Endothelial cell of umbilical vein (primary cell): ENCODE measurements at regions not wholly inside any gene's neighbourhood (a gene's known extent, or its start where the extent isn't known, plus 50 kb on each side); places are given as distances from the start of the nearest gene placed in this dataset.

Experiments used
- BruUV-seq: library from RNA; stranded (reverse); fragments of 400-500 nt; replicated peaks from 2 replicates; lab custom pipeline; 2021; lab: Mats Ljungman, UMichigan
- CTCF ChIA-PET: fragments of 300-600, 350-600 bp; sonication (Branson Sonifier 250); formaldehyde crosslinking; loops from one replicate; lab custom pipeline; 2021; ENCODE audit warnings: antibody characterized with exemption, inconsistent platforms; lab: Charles Lee
- POLR2A ChIA-PET: fragments of 300-600, 350-600 bp; sonication (Branson Sonifier 250); formaldehyde crosslinking; loops from one replicate; lab custom pipeline; 2021; ENCODE audit warnings: antibody characterized with exemption, inconsistent platforms; lab: Charles Lee
- DNase-seq: peaks from one replicate; pipeline ENCODE4 v3.0.0-alpha.2; 2011; ENCODE audit warnings: low read depth, low spot score
- FAIRE-seq: peaks from 2 replicates; lab custom pipeline; 2011; peaks lifted over from hg19 to GRCh38; lab: Jason Lieb, UNC
- H2AFZ ChIP-seq: 2 replicates; pipeline ENCODE4 v1.6.0; 2012; ENCODE audit warnings: low read depth, low read length, control low read depth, inconsistent platforms
- H3K27ac ChIP-seq: 2 replicates; pipeline ENCODE4 v1.5.1; 2011; ENCODE audit warnings: low read depth, mild to moderate bottlenecking, control low read depth, low read length, moderate library complexity; ENCODE audit not compliant: insufficient read depth
- H3K27me3 ChIP-seq, 2 experiments: 2 replicates each; pipeline versions ENCODE4 v1.6.0 to v1.6.1; 2011; ENCODE audit warnings: low read length in 2 of 2, mixed read lengths in 1 of 2; ENCODE audit not compliant: control insufficient read depth in 2 of 2, insufficient read depth in 2 of 2
- H3K36me3 ChIP-seq, 2 experiments: 2 replicates in 1 of 2; 3 replicates in 1 of 2; pipeline ENCODE4 v1.5.1; 2011; ENCODE audit warnings: low read length in 2 of 2, mild to moderate bottlenecking in 1 of 2, moderate library complexity in 1 of 2; ENCODE audit not compliant: control insufficient read depth in 2 of 2, insufficient read depth in 2 of 2; ENCODE audit errors: extremely low read depth in 1 of 2
- H3K4me1 ChIP-seq: 3 replicates; pipeline ENCODE4 v1.5.1; 2011; ENCODE audit warnings: mild to moderate bottlenecking, low read length; ENCODE audit not compliant: control insufficient read depth, insufficient read depth; ENCODE audit errors: extremely low read depth
- H3K4me2 ChIP-seq: 2 replicates; pipeline ENCODE4 v1.6.1; 2011; ENCODE audit warnings: low read length, control low read depth, mixed read lengths; ENCODE audit not compliant: insufficient read depth
- H3K4me3 ChIP-seq, 3 experiments: fragments of 200-600 bp in 1 of 3; sonication (generic), shearing (Covaris generic) in 1 of 3; replicated peaks in 1 of 3; 2 replicates each; pipeline ENCODE4 v1.5.1; 2011 to 2016; ENCODE audit warnings: control low read depth in 3 of 3, low read length in 3 of 3, mild to moderate bottlenecking in 2 of 3, inconsistent platforms in 1 of 3, low read depth in 1 of 3, moderate library complexity in 1 of 3; ENCODE audit not compliant: insufficient read depth in 1 of 3
- H3K79me2 ChIP-seq: 2 replicates; pipeline ENCODE4 v1.6.0; 2012; ENCODE audit warnings: low read length, inconsistent platforms; ENCODE audit not compliant: control insufficient read depth, insufficient read depth
- H3K9ac ChIP-seq: replicated peaks from 2 replicates; pipeline ENCODE3; 2011; ENCODE audit warnings: low read length, control low read depth; ENCODE audit not compliant: insufficient read depth; ENCODE audit errors: extremely low read depth
- H3K9me1 ChIP-seq: replicated peaks from 3 replicates; pipeline ENCODE4 v1.6.0; 2011; ENCODE audit warnings: mild to moderate bottlenecking, low read length; ENCODE audit not compliant: control insufficient read depth, insufficient read depth; ENCODE audit errors: extremely low read depth
- H3K9me3 ChIP-seq: replicated peaks from 2 replicates; pipeline ENCODE4 v1.5.1; 2012; ENCODE audit warnings: low read length, inconsistent platforms; ENCODE audit not compliant: control insufficient read depth, insufficient read depth
- H4K20me1 ChIP-seq: replicated peaks from 2 replicates; pipeline ENCODE3; 2011; ENCODE audit warnings: mild to moderate bottlenecking, low read length; ENCODE audit not compliant: control insufficient read depth, insufficient read depth; ENCODE audit errors: extremely low read depth
- EZH2 ChIP-seq: IDR thresholded peaks from 2 replicates; pipeline ENCODE4 v1.6.1; 2012; ENCODE audit warnings: borderline replicate concordance, low read depth, mild to moderate bottlenecking, moderate library complexity, low read length, inconsistent platforms; ENCODE audit not compliant: severe bottlenecking
- FOS ChIP-seq: IDR thresholded peaks from 2 replicates; pipeline ENCODE4 v1.6.1; 2011; ENCODE audit warnings: mild to moderate bottlenecking, low read length, moderate library complexity, borderline replicate concordance; ENCODE audit not compliant: insufficient read depth
- GATA2 ChIP-seq: IDR thresholded peaks from 2 replicates; pipeline ENCODE4 v1.7.0; 2011; ENCODE audit warnings: low read depth, mild to moderate bottlenecking, moderate library complexity, mixed read lengths, low read length; ENCODE audit not compliant: insufficient read length, insufficient read depth
- JUN ChIP-seq: IDR thresholded peaks from 2 replicates; pipeline ENCODE4 v1.6.1; 2011; ENCODE audit warnings: borderline replicate concordance, low read depth; ENCODE audit not compliant: insufficient read length, insufficient read depth
- MYC ChIP-seq: IDR thresholded peaks from one replicate; pipeline ENCODE4 v1.6.1; 2011; ENCODE audit warnings: mild to moderate bottlenecking, low read depth, low read length
- POLR2A ChIP-seq: IDR thresholded peaks from 2 replicates; pipeline ENCODE4 v1.6.1; 2012; ENCODE audit warnings: low read depth, mild to moderate bottlenecking, control low read depth, low read length
- POLR2AphosphoS5 ChIP-seq: IDR thresholded peaks from 2 replicates; pipeline ENCODE4 v1.6.1; 2012; ENCODE audit warnings: low read depth, mild to moderate bottlenecking, control low read depth, low read length, moderate library complexity; ENCODE audit not compliant: insufficient read depth
- dilution Hi-C: fragments of 300-500 bp; cut with MboI; formaldehyde crosslinking; loops from one replicate; pipeline ENCODE4 v1.15.0; 2019; ENCODE audit warnings: low sequenced_read_pairs; ENCODE audit not compliant: extremely low pct_ligation_motif_present
- intact Hi-C: fragments of 100-400 bp; cut with micrococcal nuclease; formaldehyde crosslinking; loops from one replicate; pipeline ENCODE4 v1.10.0; 2022
- TF ChIP-seq, protein P1 (sequence below), 2 donors: IDR thresholded peaks; 1 replicate in 1 of 2; 2 replicates in 1 of 2; pipeline ENCODE4 v1.5.1; 2011; ENCODE audit warnings: low read length in 2 of 2, mild to moderate bottlenecking in 2 of 2, moderate library complexity in 2 of 2, control low read depth in 1 of 2, inconsistent platforms in 1 of 2, low read depth in 1 of 2; ENCODE audit not compliant: insufficient read depth in 1 of 2; ENCODE audit errors: extremely low read depth in 1 of 2

DNA sequence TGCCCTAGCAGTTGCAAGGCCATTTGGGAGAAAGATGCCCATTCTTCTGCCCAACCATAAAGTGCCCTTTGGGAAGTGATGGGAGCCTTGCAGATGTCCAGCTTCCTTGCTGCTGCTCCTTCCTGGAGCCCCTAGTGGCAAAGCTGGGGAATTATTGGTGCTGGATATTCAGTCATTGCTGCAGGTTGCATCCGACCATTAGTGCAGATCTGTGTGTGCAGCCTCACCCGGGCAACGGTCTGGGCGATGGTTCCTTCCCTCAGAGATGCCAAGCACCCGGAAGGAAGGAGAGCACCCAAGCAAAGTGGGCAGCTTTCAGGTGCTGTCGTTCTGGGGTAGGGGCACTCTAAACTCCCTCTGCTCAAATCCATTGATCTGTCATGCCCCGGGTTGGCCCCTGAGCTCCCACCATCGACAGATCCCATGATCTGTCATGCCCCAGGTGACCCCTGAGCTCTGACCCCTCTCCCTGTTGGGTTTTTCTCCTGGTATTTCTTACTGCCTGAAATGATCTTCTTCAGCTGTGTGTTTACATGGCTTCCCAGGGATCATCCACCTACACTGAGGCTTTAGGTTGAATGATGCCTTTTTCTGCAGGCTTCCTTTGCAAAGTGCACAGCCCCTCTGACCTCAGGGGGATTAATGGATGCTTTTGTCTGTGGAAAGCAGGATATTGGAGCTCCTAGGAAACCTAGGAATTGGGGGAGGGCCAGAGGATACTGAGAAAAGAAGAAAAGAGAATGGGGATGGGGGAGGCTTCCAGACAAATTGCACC lies 467.5 kb downstream of the PTPRU start:
- Histone ChIP-seq H3K36me3 (no peaks in the 10 kb centered on the region), H3K9me1 (no peaks in the 10 kb centered on the region), H3K9ac (no peak overlapping the region), H3K4me1 (peaks cover 11% of the 10 kb centered on the region), H3K79me2 (no peaks in the 10 kb centered on the region), H3K27ac (no peak overlapping the region), H3K9me3 (no peaks in the 10 kb centered on the region), H3K4me2 (no peak overlapping the region), H3K27me3 (peaks cover 10 to 16% of the 10 kb centered on the region in 2 experiments), H2AFZ (no peak overlapping the region), H4K20me1 (no peaks in the 10 kb centered on the region), H3K4me3 (no peak overlapping the region)
- ChIA-PET POLR2A (no interaction called here), CTCF (interaction anchor here (0.6 to 6.4 kb wide), 26 partner anchors 10 to 1012 kb away, joined by 3 to 71 read pairs (median 4); no protein-coding TSS in a partner anchor)
- FAIRE-seq (peak; percentile 77), DNase-seq (peak; percentile 39)
- intact Hi-C loops, result loop anchor here (1.0 kb wide), 1 partner anchor 190 kb away; no protein-coding TSS in a partner anchor
- TF ChIP-seq POLR2A (no peak), GATA2 (no peak), FOS (no peak), JUN (no peak), POLR2AphosphoS5 (no peak), EZH2 (no peak), MYC (no peak)
- TF ChIP-seq, protein P1, sequence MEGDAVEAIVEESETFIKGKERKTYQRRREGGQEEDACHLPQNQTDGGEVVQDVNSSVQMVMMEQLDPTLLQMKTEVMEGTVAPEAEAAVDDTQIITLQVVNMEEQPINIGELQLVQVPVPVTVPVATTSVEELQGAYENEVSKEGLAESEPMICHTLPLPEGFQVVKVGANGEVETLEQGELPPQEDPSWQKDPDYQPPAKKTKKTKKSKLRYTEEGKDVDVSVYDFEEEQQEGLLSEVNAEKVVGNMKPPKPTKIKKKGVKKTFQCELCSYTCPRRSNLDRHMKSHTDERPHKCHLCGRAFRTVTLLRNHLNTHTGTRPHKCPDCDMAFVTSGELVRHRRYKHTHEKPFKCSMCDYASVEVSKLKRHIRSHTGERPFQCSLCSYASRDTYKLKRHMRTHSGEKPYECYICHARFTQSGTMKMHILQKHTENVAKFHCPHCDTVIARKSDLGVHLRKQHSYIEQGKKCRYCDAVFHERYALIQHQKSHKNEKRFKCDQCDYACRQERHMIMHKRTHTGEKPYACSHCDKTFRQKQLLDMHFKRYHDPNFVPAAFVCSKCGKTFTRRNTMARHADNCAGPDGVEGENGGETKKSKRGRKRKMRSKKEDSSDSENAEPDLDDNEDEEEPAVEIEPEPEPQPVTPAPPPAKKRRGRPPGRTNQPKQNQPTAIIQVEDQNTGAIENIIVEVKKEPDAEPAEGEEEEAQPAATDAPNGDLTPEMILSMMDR (IDR thresholded peaks at IDR 0.05; ENCODE audit: extremely low read depth in 1 of 2, insufficient read depth in 1 of 2, low read depth in 1 of 2, low read length in 2 of 2), result peak; percentile 68 to 75
- dilution Hi-C loops, result no loop called here
- BruUV-seq, result no TSS peak
